ENCODE measurements at regions not wholly inside any gene's neighbourhood (a gene's known extent, or its start where the extent isn't known, plus 50 kb on each side); places are given as distances from the start of the nearest gene placed in this dataset.

- TF ChIP-seq, protein P1, sequence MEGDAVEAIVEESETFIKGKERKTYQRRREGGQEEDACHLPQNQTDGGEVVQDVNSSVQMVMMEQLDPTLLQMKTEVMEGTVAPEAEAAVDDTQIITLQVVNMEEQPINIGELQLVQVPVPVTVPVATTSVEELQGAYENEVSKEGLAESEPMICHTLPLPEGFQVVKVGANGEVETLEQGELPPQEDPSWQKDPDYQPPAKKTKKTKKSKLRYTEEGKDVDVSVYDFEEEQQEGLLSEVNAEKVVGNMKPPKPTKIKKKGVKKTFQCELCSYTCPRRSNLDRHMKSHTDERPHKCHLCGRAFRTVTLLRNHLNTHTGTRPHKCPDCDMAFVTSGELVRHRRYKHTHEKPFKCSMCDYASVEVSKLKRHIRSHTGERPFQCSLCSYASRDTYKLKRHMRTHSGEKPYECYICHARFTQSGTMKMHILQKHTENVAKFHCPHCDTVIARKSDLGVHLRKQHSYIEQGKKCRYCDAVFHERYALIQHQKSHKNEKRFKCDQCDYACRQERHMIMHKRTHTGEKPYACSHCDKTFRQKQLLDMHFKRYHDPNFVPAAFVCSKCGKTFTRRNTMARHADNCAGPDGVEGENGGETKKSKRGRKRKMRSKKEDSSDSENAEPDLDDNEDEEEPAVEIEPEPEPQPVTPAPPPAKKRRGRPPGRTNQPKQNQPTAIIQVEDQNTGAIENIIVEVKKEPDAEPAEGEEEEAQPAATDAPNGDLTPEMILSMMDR (conservative IDR thresholded peaks at IDR 0.05 in 1 of 2, IDR thresholded peaks at IDR 0.05 in 1 of 2; ENCODE audit: low read depth in 1 of 2, low read length in 2 of 2) = no peak
- TF ChIP-seq EZH2 (IDR thresholded peaks at IDR 0.05; ENCODE audit: low read length, missing control alignments) = no peak
These were observed 147.5 kb upstream of the FUNDC1 start for GRCh38 chrX:44690129-44690528.

All from fibroblast of lung (primary cell).